HEK293T (cell line): ENCODE measurements at regions not wholly inside any gene's neighbourhood (a gene's known extent, or its start where the extent isn't known, plus 50 kb on each side); places are given as distances from the start of the nearest gene placed in this dataset.

Experiments used
- BHLHE40 ChIP-seq: fragments of 450-650 bp; IDR thresholded peaks from 2 replicates; pipeline ENCODE4 v1.6.1; 2016; ENCODE audit warnings: mild to moderate bottlenecking, moderate library complexity, borderline replicate concordance
- ELF4 ChIP-seq: fragments of 450-650 bp; IDR thresholded peaks from 2 replicates; pipeline ENCODE4 v1.6.1; 2017; ENCODE audit warnings: antibody characterized with exemption
- FOXA1 ChIP-seq: fragments of 450-650 bp; IDR thresholded peaks from 2 replicates; pipeline ENCODE4 v1.6.1; 2016; ENCODE audit warnings: mild to moderate bottlenecking
- FOXM1 ChIP-seq: fragments of 450-650 bp; IDR thresholded peaks from 2 replicates; pipeline ENCODE4 v1.6.1; 2017; ENCODE audit warnings: mild to moderate bottlenecking, borderline replicate concordance
- HDGF ChIP-seq: fragments of 450-650 bp; IDR thresholded peaks from 2 replicates; pipeline ENCODE4 v1.6.1; 2017; ENCODE audit warnings: antibody characterized with exemption, borderline replicate concordance
- NFRKB ChIP-seq: fragments of 450-650 bp; IDR thresholded peaks from 2 replicates; pipeline ENCODE4 v1.6.1; 2016; ENCODE audit warnings: mild to moderate bottlenecking, moderate library complexity
- PKNOX1 ChIP-seq: fragments of 450-650 bp; IDR thresholded peaks from 2 replicates; pipeline ENCODE4 v1.6.1; 2016
- SP1 ChIP-seq: fragments of 450-650 bp; IDR thresholded peaks from 2 replicates; pipeline ENCODE4 v1.6.1; 2017
- SUZ12 ChIP-seq: fragments of 450-650 bp; IDR thresholded peaks from 2 replicates; pipeline ENCODE4 v1.6.1; 2016; ENCODE audit warnings: mild to moderate bottlenecking

- no peak for TF ChIP-seq NFRKB
- no peak for TF ChIP-seq FOXM1
- TF ChIP-seq SP1, result no peak
- TF ChIP-seq SUZ12, result no peak
- TF ChIP-seq BHLHE40, result no peak
- no peak for TF ChIP-seq FOXA1
- no peak for TF ChIP-seq ELF4
- TF ChIP-seq PKNOX1, result no peak
- TF ChIP-seq HDGF, result no peak
Observed at GRCh38 chr13:22082030-22082429, 411.2 kb downstream of the FGF9 start.
